ENCODE measurements at regions not wholly inside any gene's neighbourhood (a gene's known extent, or its start where the extent isn't known, plus 50 kb on each side); places are given as distances from the start of the nearest gene placed in this dataset.

DNA sequence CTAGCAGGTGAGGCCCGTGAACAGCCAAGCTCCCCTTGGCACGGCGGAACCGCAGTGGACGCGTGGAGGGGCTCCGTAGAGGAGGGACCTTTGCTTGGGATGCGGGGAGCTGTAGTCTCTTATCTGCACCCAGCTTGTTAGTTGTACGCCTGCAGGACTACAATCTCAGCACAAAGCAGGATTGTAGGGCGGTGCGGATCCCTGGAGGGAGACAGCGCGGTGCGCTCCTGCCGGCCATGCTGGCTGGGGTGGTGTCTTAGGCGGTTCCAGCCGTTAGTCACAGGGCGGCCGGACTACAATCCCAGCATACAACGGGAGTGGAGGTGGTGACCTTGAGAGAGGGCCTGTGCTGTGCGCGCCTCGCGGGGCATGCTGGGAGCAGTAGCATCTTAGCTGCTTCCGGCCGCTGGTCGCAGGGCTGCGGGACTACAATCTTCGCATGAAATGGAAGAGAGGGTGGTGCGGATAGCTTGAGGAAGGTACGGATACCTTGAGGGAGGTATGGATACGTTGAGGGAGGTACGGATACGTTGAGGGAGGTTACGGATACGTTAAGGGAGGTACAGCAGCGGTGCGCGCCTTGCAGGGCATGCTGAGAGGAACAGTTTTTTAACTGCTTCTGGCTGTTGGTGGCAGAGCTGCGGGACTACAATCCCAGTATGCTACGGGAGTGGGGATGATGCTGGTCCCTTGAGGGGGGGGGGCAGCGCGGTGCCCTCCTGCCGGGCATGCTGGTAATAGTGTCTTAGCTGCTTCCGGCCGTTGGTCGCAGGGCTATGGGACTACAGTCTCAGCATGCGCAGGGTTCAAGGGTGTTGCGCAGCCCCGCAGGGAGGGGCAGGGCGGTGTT is 1419.1 kb downstream of the UQCRFS1 start:
- ChIA-PET CTCF (interaction anchor here (0.9 to 1.5 kb wide), 7 partner anchors 8 to 1951 kb away, joined by 3 to 7 read pairs (median 4); no protein-coding TSS in a partner anchor), POLR2A (interaction anchor here (0.5 to 2.3 kb wide), 23 partner anchors 8 to 1933 kb away, joined by 3 to 16 read pairs (median 4); partner anchors contain the start of gene C19orf12)
- Histone ChIP-seq H3K27ac (ENCODE audit: extremely low read depth, low read depth, low read length) (peak overlapping the region; percentile 97), H3K36me3 (ENCODE audit: control insufficient read depth in 2 of 2, insufficient read depth in 1 of 2, low read length in 2 of 2) (peaks cover 16 to 44% of the 10 kb centered on the region in 2 experiments), H3K9me3 (ENCODE audit: control insufficient read depth, insufficient read depth, low read depth, low read length) (peaks cover 7% of the 10 kb centered on the region), H3K4me1 (ENCODE audit: control insufficient read depth, insufficient read depth, low read length) (peaks cover 15% of the 10 kb centered on the region), H3K4me3 (ENCODE audit: low read depth, low read length) (peak overlapping the region; percentile 65)
- TF ChIP-seq SALL2 (tag by site-specific recombination; IDR thresholded peaks at IDR 0.05; ENCODE audit: borderline replicate concordance) (no peak), ZNF837 (tag by site-specific recombination; IDR thresholded peaks at IDR 0.05) (no peak), ZNF155 (tag by site-specific recombination; IDR thresholded peaks at IDR 0.05) (no peak), ZNF239 (tag by site-specific recombination; IDR thresholded peaks at IDR 0.05) (no peak), ZNF354C (tag by site-specific recombination; IDR thresholded peaks at IDR 0.05; ENCODE audit: borderline replicate concordance, low read depth) (no peak), ZNF777 (tag by site-specific recombination; IDR thresholded peaks at IDR 0.05; ENCODE audit: borderline replicate concordance) (no peak), GLIS1 (tag by site-specific recombination; IDR thresholded peaks at IDR 0.05) (peak; percentile 16), SCRT2 (tag by site-specific recombination; IDR thresholded peaks at IDR 0.05) (no peak; the same call in 1 of the 2 replicates), ZNF555 (tag by site-specific recombination; conservative IDR thresholded peaks at IDR 0.05) (no peak), YY1 (tag by site-specific recombination; IDR thresholded peaks at IDR 0.05) (peak; percentile 90), ZNF596 (tag by site-specific recombination; IDR thresholded peaks at IDR 0.05) (no peak), HOXD13 (CRISPR knock-in tag; IDR thresholded peaks at IDR 0.05; ENCODE audit: borderline replicate concordance) (no peak), ZNF426 (tag by site-specific recombination; IDR thresholded peaks at IDR 0.05) (no peak), ZNF341 (tag by site-specific recombination; IDR thresholded peaks at IDR 0.05; ENCODE audit: low read depth) (peak; percentile 100), ZNF600 (tag by site-specific recombination; IDR thresholded peaks at IDR 0.05) (peak; percentile 98), ZNF114 (tag by site-specific recombination; IDR thresholded peaks at IDR 0.05) (no peak), ZNF10 (tag by site-specific recombination; IDR thresholded peaks at IDR 0.05) (peak; percentile 55; the same call in 1 of the 2 replicates), ZNF544 (tag by site-specific recombination; IDR thresholded peaks at IDR 0.05) (no peak), ZSCAN16 (tag by site-specific recombination; IDR thresholded peaks at IDR 0.05) (peak; percentile 56), ZNF221 (tag by site-specific recombination; IDR thresholded peaks at IDR 0.05; ENCODE audit: borderline replicate concordance) (no peak), ZBTB48 (tag by site-specific recombination; IDR thresholded peaks at IDR 0.05) (peak; percentile 100), ZNF416 (tag by site-specific recombination; IDR thresholded peaks at IDR 0.05) (no peak; the same call in 1 of the 2 replicates), ZNF169 (tag by site-specific recombination; IDR thresholded peaks at IDR 0.05) (no peak), ZNF654 (tag by site-specific recombination; IDR thresholded peaks at IDR 0.05; ENCODE audit: low read depth) (no peak), YY2 (tag by site-specific recombination; IDR thresholded peaks at IDR 0.05) (peak; percentile 85)
- TF ChIP-seq, protein P1, sequence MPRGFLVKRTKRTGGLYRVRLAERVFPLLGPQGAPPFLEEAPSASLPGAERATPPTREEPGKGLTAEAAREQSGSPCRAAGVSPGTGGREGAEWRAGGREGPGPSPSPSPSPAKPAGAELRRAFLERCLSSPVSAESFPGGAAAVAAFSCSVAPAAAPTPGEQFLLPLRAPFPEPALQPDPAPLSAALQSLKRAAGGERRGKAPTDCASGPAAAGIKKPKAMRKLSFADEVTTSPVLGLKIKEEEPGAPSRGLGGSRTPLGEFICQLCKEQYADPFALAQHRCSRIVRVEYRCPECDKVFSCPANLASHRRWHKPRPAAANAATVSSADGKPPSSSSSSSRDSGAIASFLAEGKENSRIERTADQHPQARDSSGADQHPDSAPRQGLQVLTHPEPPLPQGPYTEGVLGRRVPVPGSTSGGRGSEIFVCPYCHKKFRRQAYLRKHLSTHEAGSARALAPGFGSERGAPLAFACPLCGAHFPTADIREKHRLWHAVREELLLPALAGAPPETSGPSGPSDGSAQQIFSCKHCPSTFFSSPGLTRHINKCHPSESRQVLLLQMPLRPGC (tag by site-specific recombination; IDR thresholded peaks at IDR 0.05): peak; percentile 40; the same call in 1 of the 2 replicates
- TF ChIP-seq, protein P2, sequence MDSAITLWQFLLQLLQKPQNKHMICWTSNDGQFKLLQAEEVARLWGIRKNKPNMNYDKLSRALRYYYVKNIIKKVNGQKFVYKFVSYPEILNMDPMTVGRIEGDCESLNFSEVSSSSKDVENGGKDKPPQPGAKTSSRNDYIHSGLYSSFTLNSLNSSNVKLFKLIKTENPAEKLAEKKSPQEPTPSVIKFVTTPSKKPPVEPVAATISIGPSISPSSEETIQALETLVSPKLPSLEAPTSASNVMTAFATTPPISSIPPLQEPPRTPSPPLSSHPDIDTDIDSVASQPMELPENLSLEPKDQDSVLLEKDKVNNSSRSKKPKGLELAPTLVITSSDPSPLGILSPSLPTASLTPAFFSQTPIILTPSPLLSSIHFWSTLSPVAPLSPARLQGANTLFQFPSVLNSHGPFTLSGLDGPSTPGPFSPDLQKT (IDR thresholded peaks at IDR 0.05; ENCODE audit: borderline replicate concordance, low read depth, low read length): peak; percentile 37; the same call in 1 of the 2 replicates
- TF ChIP-seq, protein P3, sequence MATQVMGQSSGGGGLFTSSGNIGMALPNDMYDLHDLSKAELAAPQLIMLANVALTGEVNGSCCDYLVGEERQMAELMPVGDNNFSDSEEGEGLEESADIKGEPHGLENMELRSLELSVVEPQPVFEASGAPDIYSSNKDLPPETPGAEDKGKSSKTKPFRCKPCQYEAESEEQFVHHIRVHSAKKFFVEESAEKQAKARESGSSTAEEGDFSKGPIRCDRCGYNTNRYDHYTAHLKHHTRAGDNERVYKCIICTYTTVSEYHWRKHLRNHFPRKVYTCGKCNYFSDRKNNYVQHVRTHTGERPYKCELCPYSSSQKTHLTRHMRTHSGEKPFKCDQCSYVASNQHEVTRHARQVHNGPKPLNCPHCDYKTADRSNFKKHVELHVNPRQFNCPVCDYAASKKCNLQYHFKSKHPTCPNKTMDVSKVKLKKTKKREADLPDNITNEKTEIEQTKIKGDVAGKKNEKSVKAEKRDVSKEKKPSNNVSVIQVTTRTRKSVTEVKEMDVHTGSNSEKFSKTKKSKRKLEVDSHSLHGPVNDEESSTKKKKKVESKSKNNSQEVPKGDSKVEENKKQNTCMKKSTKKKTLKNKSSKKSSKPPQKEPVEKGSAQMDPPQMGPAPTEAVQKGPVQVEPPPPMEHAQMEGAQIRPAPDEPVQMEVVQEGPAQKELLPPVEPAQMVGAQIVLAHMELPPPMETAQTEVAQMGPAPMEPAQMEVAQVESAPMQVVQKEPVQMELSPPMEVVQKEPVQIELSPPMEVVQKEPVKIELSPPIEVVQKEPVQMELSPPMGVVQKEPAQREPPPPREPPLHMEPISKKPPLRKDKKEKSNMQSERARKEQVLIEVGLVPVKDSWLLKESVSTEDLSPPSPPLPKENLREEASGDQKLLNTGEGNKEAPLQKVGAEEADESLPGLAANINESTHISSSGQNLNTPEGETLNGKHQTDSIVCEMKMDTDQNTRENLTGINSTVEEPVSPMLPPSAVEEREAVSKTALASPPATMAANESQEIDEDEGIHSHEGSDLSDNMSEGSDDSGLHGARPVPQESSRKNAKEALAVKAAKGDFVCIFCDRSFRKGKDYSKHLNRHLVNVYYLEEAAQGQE (tag by site-specific recombination; IDR thresholded peaks at IDR 0.05): no peak
